WI38 (cell line): ENCODE measurements at regions not wholly inside any gene's neighbourhood (a gene's known extent, or its start where the extent isn't known, plus 50 kb on each side); places are given as distances from the start of the nearest gene placed in this dataset.

Experiments used
- H3K4me3 ChIP-seq: 2 replicates; pipeline ENCODE4 v1.5.1; 2011; ENCODE audit warnings: low read depth, mild to moderate bottlenecking, control low read depth, low read length
- CTCF ChIP-seq: IDR thresholded peaks from 2 replicates; pipeline ENCODE4 v1.5.1; 2012; ENCODE audit warnings: low read depth, mild to moderate bottlenecking, control low read depth, low read length

- H3K4me3 ChIP-seq, result no peak overlapping the region
- no peak for TF ChIP-seq CTCF
Observed at GRCh38 chr2:136308611-136309010, 190.7 kb upstream of the CXCR4 start.

DNA sequence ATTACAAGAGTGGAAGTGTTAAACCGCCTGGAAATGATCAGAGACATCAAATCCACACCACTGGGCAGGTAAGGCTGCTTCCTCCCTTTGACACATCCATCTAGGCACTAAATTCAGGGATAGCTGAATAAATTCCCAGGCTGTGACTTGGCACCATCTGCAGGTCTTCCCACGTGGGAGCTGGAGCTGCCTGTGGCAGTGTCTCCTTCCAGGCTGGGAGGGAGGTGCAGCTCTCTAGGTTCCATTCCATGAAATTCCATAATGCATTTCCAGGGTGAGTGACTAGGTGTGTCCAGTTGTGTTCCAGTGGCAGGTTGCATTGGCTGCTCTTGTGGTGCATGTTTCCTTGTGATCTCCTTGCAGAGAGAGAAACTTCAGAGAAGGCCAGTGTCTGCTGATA lies 188.9 kb upstream of the CXCR4 start:
- TF ChIP-seq CTCF, result no peak
- H3K4me3 ChIP-seq, result no peak overlapping the region

- H3K4me3 ChIP-seq, result no peak overlapping the region
- TF ChIP-seq CTCF, result no peak
Observed at GRCh38 chr2:136305517-136306192, 187.7 kb upstream of the CXCR4 start.

- H3K4me3 ChIP-seq, result no peak overlapping the region
- TF ChIP-seq CTCF, result no peak
Observed at GRCh38 chr2:136301006-136301405, 183.1 kb upstream of the CXCR4 start.

GRCh38 chr2:136298631-136299030 lies 180.7 kb upstream of the CXCR4 start:
- no peak overlapping the region for H3K4me3 ChIP-seq
- TF ChIP-seq CTCF, result no peak

GRCh38 chr2:136297994-136298393 lies 180.0 kb upstream of the CXCR4 start:
- H3K4me3 ChIP-seq, result no peak overlapping the region
- TF ChIP-seq CTCF, result no peak

DNA sequence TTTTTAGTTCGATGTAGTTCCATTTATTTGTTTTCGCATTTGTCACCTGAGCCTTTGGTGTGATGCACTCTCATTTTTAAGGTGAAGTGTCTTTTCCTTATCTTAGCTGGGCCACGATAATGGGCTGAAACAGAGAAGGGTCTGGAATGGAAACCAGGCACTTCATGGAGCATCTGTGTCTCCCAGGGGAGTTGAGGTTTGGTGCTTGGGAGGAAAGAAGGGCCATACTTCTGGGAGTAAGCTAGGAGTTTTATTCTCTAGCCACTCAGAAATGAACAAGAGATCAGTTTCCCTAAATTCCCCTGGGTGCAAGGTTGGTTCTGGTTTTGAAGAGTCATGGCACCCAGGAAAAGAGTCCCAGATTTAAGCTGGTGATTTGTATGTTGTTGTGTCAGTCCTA lies 179.4 kb upstream of the CXCR4 start:
- no peak overlapping the region for H3K4me3 ChIP-seq
- no peak for TF ChIP-seq CTCF
